ENCODE measurements at regions not wholly inside any gene's neighbourhood (a gene's known extent, or its start where the extent isn't known, plus 50 kb on each side); places are given as distances from the start of the nearest gene placed in this dataset.
"Not testable (repeated sequence)": the region's sequence is repeated elsewhere in the genome, so short reads cannot be mapped to it uniquely, and the experiment has no call there.

DNA sequence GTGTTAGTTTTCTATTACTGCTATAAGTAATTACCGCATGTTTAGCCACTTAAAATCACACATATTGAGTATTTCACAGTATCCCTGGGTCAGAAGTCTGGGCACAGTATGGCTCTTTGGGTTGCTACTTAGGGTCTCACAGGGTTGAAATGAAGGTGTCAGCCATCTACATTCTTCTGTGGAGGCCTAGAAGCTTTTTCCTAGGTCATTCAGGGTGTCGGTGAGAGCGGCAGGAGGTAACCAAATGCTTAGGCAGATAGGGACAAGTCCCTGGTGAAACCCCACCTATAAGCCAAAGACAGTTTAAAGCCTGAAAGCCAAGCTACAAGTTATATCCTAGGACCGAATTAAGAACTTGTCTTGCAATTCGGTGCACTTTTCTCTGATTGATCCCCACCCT is 856.7 kb downstream of the PCDH17 start:
- TF ChIP-seq CTCF (IDR thresholded peaks at IDR 0.05; ENCODE audit: low read depth, low read length, missing control alignments): no peak
- no peak overlapping the region for H3K4me3 ChIP-seq (replicated peaks; ENCODE audit: low read depth, low read length)

GRCh38 chr13:58495668-58496067 is 864.1 kb downstream of the PCDH17 start:
- TF ChIP-seq CTCF (IDR thresholded peaks at IDR 0.05; ENCODE audit: low read depth, low read length, missing control alignments): no peak
- no peak overlapping the region for H3K4me3 ChIP-seq (replicated peaks; ENCODE audit: low read depth, low read length)
- DNase-seq (ENCODE audit: extremely low read depth, low read depth): no peak

More for the DNA sequence above, 856.7 kb downstream of the PCDH17 start:
- DNase-seq (ENCODE audit: extremely low read depth, low read depth): no peak

GRCh38 chr13:58500938-58501337 is 869.4 kb downstream of the PCDH17 start:
- no peak for TF ChIP-seq CTCF (IDR thresholded peaks at IDR 0.05; ENCODE audit: low read depth, low read length, missing control alignments)
- no peak overlapping the region for H3K4me3 ChIP-seq (replicated peaks; ENCODE audit: low read depth, low read length)
- no peak for DNase-seq (ENCODE audit: extremely low read depth, low read depth)

- not testable (repeated sequence) for DNase-seq (ENCODE audit: extremely low read depth, low read depth)
These were observed 872.7 kb downstream of the PCDH17 start for GRCh38 chr13:58504202-58504700.

DNA sequence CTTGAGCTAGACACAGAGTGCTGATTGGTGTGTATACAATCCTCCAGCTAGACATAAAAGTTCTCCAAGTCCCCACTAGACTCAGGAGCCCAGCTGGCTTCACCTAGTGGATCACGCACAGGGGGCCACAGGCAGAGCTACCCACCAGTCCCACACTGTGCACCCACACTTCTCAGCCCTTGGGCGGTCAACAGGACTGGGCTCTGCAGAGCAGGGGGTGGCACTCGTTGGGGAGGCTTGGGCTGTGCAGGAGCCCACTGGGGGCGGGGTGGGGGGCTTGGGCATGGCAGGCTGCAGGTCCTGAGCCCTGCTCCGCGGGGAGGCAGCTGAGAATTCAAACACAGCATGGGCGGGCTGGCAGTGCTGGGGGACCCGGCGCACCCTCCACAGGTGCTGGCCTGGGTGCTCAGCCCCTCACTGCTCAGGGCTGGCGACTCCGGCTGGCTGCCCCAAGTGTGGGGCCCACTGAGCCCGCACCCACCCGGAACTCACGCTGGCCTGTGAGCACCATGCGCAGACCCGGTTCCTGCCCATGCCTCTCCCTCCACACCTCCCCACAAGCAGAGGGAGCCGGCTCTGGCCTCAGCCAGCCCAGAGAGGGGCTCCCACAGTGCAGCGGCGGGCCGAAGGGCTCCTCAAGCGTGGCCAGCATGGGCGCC is 873.8 kb downstream of the PCDH17 start:
- not testable (repeated sequence) for H3K4me3 ChIP-seq (replicated peaks; ENCODE audit: low read depth, low read length); DNase-seq (ENCODE audit: extremely low read depth, low read depth)

More at GRCh38 chr13:58504202-58504700, 872.7 kb downstream of the PCDH17 start:
- not testable (repeated sequence) for H3K4me3 ChIP-seq (replicated peaks; ENCODE audit: low read depth, low read length)

GRCh38 chr13:58528351-58528750 is 896.8 kb downstream of the PCDH17 start:
- no peak overlapping the region for H3K4me3 ChIP-seq (replicated peaks; ENCODE audit: low read depth, low read length)
- TF ChIP-seq CTCF (IDR thresholded peaks at IDR 0.05; ENCODE audit: low read depth, low read length, missing control alignments): no peak
- no peak for DNase-seq (ENCODE audit: extremely low read depth, low read depth)

DNA sequence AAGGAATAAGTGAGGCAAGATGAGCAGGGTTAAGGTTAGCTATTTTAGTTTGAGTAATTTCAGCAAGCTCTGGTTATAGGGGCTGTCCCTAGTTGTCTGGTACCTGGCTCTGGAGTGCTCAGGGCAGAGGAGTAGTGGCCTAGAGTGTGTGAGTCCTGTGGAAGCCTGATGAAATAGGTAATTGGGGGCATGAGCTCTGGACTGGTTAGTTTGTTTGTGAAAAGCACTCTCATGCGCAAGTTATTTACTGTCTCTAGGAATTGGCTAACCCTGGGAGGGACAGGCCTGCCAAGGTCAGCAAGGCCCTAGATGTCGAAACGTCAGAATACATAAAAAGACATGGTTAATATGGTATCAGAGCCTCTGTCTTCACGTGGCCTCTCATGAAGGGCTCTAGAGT is 900.1 kb downstream of the PCDH17 start:
- DNase-seq (ENCODE audit: extremely low read depth, low read depth): no peak
- no peak overlapping the region for H3K4me3 ChIP-seq (replicated peaks; ENCODE audit: low read depth, low read length)
- no peak for TF ChIP-seq CTCF (IDR thresholded peaks at IDR 0.05; ENCODE audit: low read depth, low read length, missing control alignments)

- no peak for DNase-seq (ENCODE audit: extremely low read depth, low read depth)
- no peak for TF ChIP-seq CTCF (IDR thresholded peaks at IDR 0.05; ENCODE audit: low read depth, low read length, missing control alignments)
- no peak overlapping the region for H3K4me3 ChIP-seq (replicated peaks; ENCODE audit: low read depth, low read length)
These were observed 911.0 kb downstream of the PCDH17 start for GRCh38 chr13:58542530-58542929.
